H1 (cell line): ENCODE measurements at regions not wholly inside any gene's neighbourhood (a gene's known extent, or its start where the extent isn't known, plus 50 kb on each side); places are given as distances from the start of the nearest gene placed in this dataset.

Source experiments
- CTCF ChIA-PET: fragments of 300-600 bp; sonication (Branson Sonifier 250); formaldehyde crosslinking; loops from one replicate; lab custom pipeline; 2021; ENCODE audit not compliant: partially characterized antibody; lab: Charles Lee
- POLR2A ChIA-PET: fragments of 300-600 bp; sonication (Branson Sonifier 250); formaldehyde crosslinking; loops from one replicate; lab custom pipeline; 2021; ENCODE audit warnings: inconsistent platforms; ENCODE audit not compliant: partially characterized antibody; lab: Charles Lee
- DNase-seq, 2 experiments: peaks; one replicate each; pipeline versions ENCODE4 v3.0.0 to v3.0.0-alpha.2; 2010 to 2022; ENCODE audit warnings: low spot score in 2 of 2, low read depth in 1 of 2, mixed read lengths in 1 of 2
- FAIRE-seq: peaks from 2 replicates; lab custom pipeline; 2011; peaks lifted over from hg19 to GRCh38; lab: Jason Lieb, UNC
- H2AFZ ChIP-seq: 2 replicates; pipeline ENCODE4 v1.8.1; 2012; ENCODE audit warnings: low read length, inconsistent platforms
- H2AK5ac ChIP-seq: 2 replicates; pipeline ENCODE4 v1.6.1; 2013; ENCODE audit warnings: low read depth, low read length
- H2BK120ac ChIP-seq: replicated peaks from 2 replicates; pipeline ENCODE3; 2013; ENCODE audit warnings: low read depth, low read length, inconsistent platforms
- H2BK12ac ChIP-seq: 2 replicates; pipeline ENCODE4 v1.6.1; 2013; ENCODE audit warnings: low read depth, low read length
- H2BK15ac ChIP-seq: 2 replicates; pipeline ENCODE4 v1.6.1; 2013; ENCODE audit warnings: low read length
- H2BK20ac ChIP-seq: 2 replicates; pipeline ENCODE4 v1.6.1; 2013; ENCODE audit warnings: low read length
- H2BK5ac ChIP-seq: 2 replicates; pipeline ENCODE4 v1.6.1; 2013; ENCODE audit warnings: low read depth, low read length
- H3K14ac ChIP-seq: 2 replicates; pipeline ENCODE4 v1.6.1; 2013; ENCODE audit warnings: inconsistent platforms; ENCODE audit not compliant: insufficient read length
- H3K18ac ChIP-seq: 2 replicates; pipeline ENCODE4 v1.6.1; 2013; ENCODE audit warnings: low read length; ENCODE audit errors: extremely low read depth
- H3K23ac ChIP-seq: 2 replicates; pipeline ENCODE4 v1.6.1; 2013; ENCODE audit warnings: inconsistent platforms; ENCODE audit not compliant: insufficient read length
- H3K23me2 ChIP-seq: 2 replicates; pipeline ENCODE4 v1.6.1; 2013; ENCODE audit warnings: low read depth, low read length
- H3K27ac ChIP-seq: 2 replicates; pipeline ENCODE4 v1.6.1; 2011; ENCODE audit warnings: low read depth, low read length, inconsistent platforms
- H3K27me3 ChIP-seq, 4 experiments: replicated peaks in 1 of 4; 1 replicate in 1 of 4; 2 replicates in 3 of 4; pipeline versions ENCODE4 v1.6.1 to v1.8.1; 2011 to 2013; ENCODE audit warnings: low read length in 3 of 4, mild to moderate bottlenecking in 3 of 4, inconsistent platforms in 2 of 4, mixed read lengths in 2 of 4, moderate library complexity in 1 of 4; ENCODE audit not compliant: control insufficient read depth in 3 of 4, insufficient read depth in 3 of 4; ENCODE audit errors: extremely low read depth in 1 of 4
- H3K36me3 ChIP-seq, 4 experiments: 2 replicates each; pipeline versions ENCODE4 v1.6.1 to v1.8.1; 2011 to 2013; ENCODE audit warnings: mild to moderate bottlenecking in 4 of 4, low read length in 3 of 4, moderate library complexity in 2 of 4, control low read depth in 1 of 4, inconsistent platforms in 1 of 4; ENCODE audit not compliant: insufficient read depth in 4 of 4, control insufficient read depth in 2 of 4
- H3K4ac ChIP-seq: replicated peaks from 2 replicates; pipeline ENCODE3; 2013; ENCODE audit warnings: low read length, low read depth, mixed read lengths, inconsistent platforms; ENCODE audit not compliant: insufficient read length
- H3K4me1 ChIP-seq, 4 experiments: replicated peaks in 1 of 4; 1 replicate in 1 of 4; 2 replicates in 3 of 4; pipeline versions ENCODE4 v1.6.1 to v1.8.1; 2011 to 2013; ENCODE audit warnings: low read length in 3 of 4, inconsistent platforms in 2 of 4, mixed read lengths in 1 of 4; ENCODE audit not compliant: insufficient read depth in 4 of 4, control insufficient read depth in 3 of 4
- H3K4me2 ChIP-seq, 2 experiments: 2 replicates each; pipeline versions ENCODE4 v1.6.1 to v1.8.1; 2011 to 2013; ENCODE audit warnings: low read depth in 2 of 2, low read length in 2 of 2, control low read depth in 1 of 2, inconsistent platforms in 1 of 2, mild to moderate bottlenecking in 1 of 2; ENCODE audit not compliant: insufficient read depth in 1 of 2
- H3K4me3 ChIP-seq, 4 experiments: fragments of 200-600, 300-600 bp in 1 of 4; sonication (generic), shearing (Covaris generic), sonication (Bioruptor Twin) in 1 of 4; 2 replicates each; pipeline versions ENCODE4 v1.5.1 to v1.8.1; 2011 to 2016; ENCODE audit warnings: low read length in 4 of 4, low read depth in 3 of 4, control low read depth in 2 of 4, inconsistent platforms in 2 of 4, mild to moderate bottlenecking in 2 of 4, mixed read lengths in 1 of 4, moderate library complexity in 1 of 4; ENCODE audit not compliant: insufficient read depth in 2 of 4; ENCODE audit errors: extremely low read depth in 1 of 4
- H3K56ac ChIP-seq: replicated peaks from 2 replicates; pipeline ENCODE3; 2013; ENCODE audit warnings: low read depth, mild to moderate bottlenecking, mixed read lengths, low read length, inconsistent platforms; ENCODE audit not compliant: insufficient read length
- H3K79me1 ChIP-seq: 2 replicates; pipeline ENCODE4 v1.6.1; 2013; ENCODE audit warnings: low read depth, low read length, control low read depth
- H3K79me2 ChIP-seq, 2 experiments: 2 replicates each; pipeline versions ENCODE4 v1.6.1 to v1.8.1; 2012 to 2013; ENCODE audit warnings: low read length in 2 of 2, mild to moderate bottlenecking in 2 of 2, inconsistent platforms in 1 of 2; ENCODE audit not compliant: insufficient read depth in 2 of 2, control insufficient read depth in 1 of 2
- H3K9ac ChIP-seq, 4 experiments: replicated peaks in 1 of 4; 1 replicate in 1 of 4; 2 replicates in 3 of 4; pipeline versions ENCODE4 v1.6.1 to v1.8.1; 2011 to 2013; ENCODE audit warnings: low read depth in 3 of 4, low read length in 3 of 4, control low read depth in 2 of 4, mild to moderate bottlenecking in 2 of 4, moderate library complexity in 2 of 4, inconsistent platforms in 1 of 4; ENCODE audit errors: extremely low read depth in 1 of 4
- H3K9me3 ChIP-seq, 2 experiments: 2 replicates each; pipeline versions ENCODE4 v1.6.1 to v1.8.1; 2012 to 2013; ENCODE audit warnings: mild to moderate bottlenecking in 2 of 2, moderate library complexity in 2 of 2, control low read depth in 1 of 2, inconsistent platforms in 1 of 2, low read depth in 1 of 2, low read length in 1 of 2, mixed read lengths in 1 of 2; ENCODE audit not compliant: insufficient read depth in 2 of 2
- H4K20me1 ChIP-seq, 2 experiments: replicated peaks in 1 of 2; 2 replicates each; pipeline versions ENCODE3 to v1.8.1; 2011 to 2013; ENCODE audit warnings: inconsistent platforms in 2 of 2, low read length in 2 of 2, mild to moderate bottlenecking in 1 of 2; ENCODE audit not compliant: insufficient read depth in 2 of 2, control insufficient read depth in 1 of 2
- H4K5ac ChIP-seq: 2 replicates; pipeline ENCODE4 v1.6.1; 2013; ENCODE audit warnings: low read length, low read depth, mixed read lengths, inconsistent platforms; ENCODE audit not compliant: insufficient read length
- H4K8ac ChIP-seq: 2 replicates; pipeline ENCODE4 v1.8.0; 2013; ENCODE audit warnings: mild to moderate bottlenecking, moderate library complexity, low read length, inconsistent platforms; ENCODE audit not compliant: insufficient read depth; ENCODE audit errors: extremely low read depth
- H4K91ac ChIP-seq: replicated peaks from 2 replicates; pipeline ENCODE3; 2013; ENCODE audit warnings: low read length, mixed read lengths, inconsistent platforms; ENCODE audit not compliant: insufficient read length
- CHD1 ChIP-seq: IDR thresholded peaks from 2 replicates; pipeline ENCODE4 v1.6.1; 2012; ENCODE audit warnings: low read depth, low read length, improper control_type of control experiment
- GABPA ChIP-seq: IDR thresholded peaks from 2 replicates; pipeline ENCODE4 v1.6.1; 2011; ENCODE audit warnings: mild to moderate bottlenecking, low read length, moderate library complexity, borderline replicate concordance; ENCODE audit not compliant: insufficient read depth
- KDM1A ChIP-seq: fragments of 200-600, 300-600 bp; sonication (generic); IDR thresholded peaks from 2 replicates; pipeline ENCODE4 v1.7.1; 2016; ENCODE audit warnings: mild to moderate bottlenecking, low read length, borderline replicate concordance
- NRF1 ChIP-seq: IDR thresholded peaks from 2 replicates; pipeline ENCODE4 v1.6.1; 2011; ENCODE audit warnings: mild to moderate bottlenecking, low read depth, low read length, improper control_type of control experiment
- RNF2 ChIP-seq: fragments of 200-900, 300-1000 bp; sonication (generic); IDR thresholded peaks from 2 replicates; pipeline ENCODE4 v1.7.1; 2016; ENCODE audit warnings: borderline replicate concordance, low read depth, mild to moderate bottlenecking, antibody characterized with exemption, low read length; ENCODE audit not compliant: poor library complexity, severe bottlenecking; ENCODE audit errors: missing control alignments
- RXRA ChIP-seq: IDR thresholded peaks from 2 replicates; pipeline ENCODE4 v1.6.1; 2011; ENCODE audit warnings: low read depth, mild to moderate bottlenecking, low read length, moderate library complexity; ENCODE audit not compliant: insufficient read depth
- SRF ChIP-seq: IDR thresholded peaks from 2 replicates; pipeline ENCODE4 v1.6.1; 2011; ENCODE audit warnings: mild to moderate bottlenecking, low read depth, low read length, moderate library complexity
- WGBS, 2 experiments: shearing (Covaris generic) in 1 of 2; methylation state at CpG; one replicate each; pipeline versions ENCODE4 v1.1.6 to v1.1.7; 2013 to 2015; ENCODE audit warnings: low lambda C conversion rate in 2 of 2, mixed read lengths in 2 of 2, inconsistent platforms in 1 of 2, low coverage in 1 of 2, missing lambda C conversion rate in 1 of 2; ENCODE audit not compliant: insufficient replicate concordance in 2 of 2, insufficient coverage in 1 of 2, insufficient read length in 1 of 2; ENCODE audit errors: extremely low coverage in 1 of 2, missing lambda C conversion rate in 1 of 2; 5-methylcytosine and 5-hydroxymethylcytosine counted together

DNA sequence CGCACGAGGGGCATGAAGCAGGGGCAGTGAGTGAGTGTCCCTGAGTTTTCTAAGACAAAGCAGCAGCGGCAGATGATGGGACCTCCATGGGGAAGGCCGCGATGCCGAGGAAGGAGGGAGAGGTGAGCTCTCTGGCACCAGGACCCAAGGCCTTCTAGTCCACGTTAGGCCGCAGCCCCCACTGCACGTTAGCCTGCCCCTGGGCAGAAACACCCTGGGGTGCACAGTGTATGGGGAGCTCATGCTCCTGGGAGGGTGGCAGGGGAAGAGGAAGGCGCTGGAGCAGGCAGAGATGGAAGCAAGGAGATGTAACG lies 97.3 kb upstream of the IKZF1 start:
- H4K20me1 ChIP-seq: no peaks in the 10 kb centered on the region
- no peak overlapping the region for H2BK120ac ChIP-seq
- no peak overlapping the region for H3K4ac ChIP-seq
- no peaks in the 10 kb centered on the region for H3K36me3 ChIP-seq
- H3K56ac ChIP-seq: no peak overlapping the region
- no peak overlapping the region for H2BK12ac ChIP-seq
- TF ChIP-seq CHD1: no peak
- TF ChIP-seq NRF1: no peak
- no peak for TF ChIP-seq RXRA
- no peak for TF ChIP-seq GABPA
- TF ChIP-seq KDM1A: no peak
- TF ChIP-seq RNF2: no peak
- TF ChIP-seq SRF: no peak
- H3K4me3 ChIP-seq: no peak overlapping the region
- ChIA-PET CTCF (interaction anchor here (0.6 to 4.6 kb wide), 15 partner anchors 20 to 214 kb away, joined by 3 to 99 read pairs (median 4); partner anchors contain the start of gene IKZF1), POLR2A (no interaction called here)
- 95% methylated on average over 11 of the region's 11 CpGs; no CpG with 5 or more reads in 1 of the 2 experiments for WGBS, 2 experiments
- H3K18ac ChIP-seq: no peak overlapping the region
- FAIRE-seq: no peak
- no peak overlapping the region for H2AK5ac ChIP-seq
- DNase-seq: no peak
- H3K4me2 ChIP-seq: no peak overlapping the region
- peak overlapping the region; percentile 29; the same call in 1 of the 2 replicates for H2BK15ac ChIP-seq
- no peak overlapping the region for H4K5ac ChIP-seq
- no peaks in the 10 kb centered on the region for H3K4me1 ChIP-seq
- no peak overlapping the region for H3K23ac ChIP-seq
- H4K8ac ChIP-seq: peak overlapping the region; percentile 52; the same call in 1 of the 2 replicates
- H2AFZ ChIP-seq: no peak overlapping the region
- no peak overlapping the region for H3K27ac ChIP-seq
- no peaks in the 10 kb centered on the region for H3K23me2 ChIP-seq
- H3K79me2 ChIP-seq: no peaks in the 10 kb centered on the region
- H3K9ac ChIP-seq: no peak overlapping the region
- peak overlapping the region; percentile 44 for H4K91ac ChIP-seq
- H3K27me3 ChIP-seq: no peaks in the 10 kb centered on the region; a peak in 1 of 7 replicates
- no peak overlapping the region for H2BK20ac ChIP-seq
- H3K9me3 ChIP-seq: no peaks in the 10 kb centered on the region
- H3K79me1 ChIP-seq: no peaks in the 10 kb centered on the region
- no peak overlapping the region for H3K14ac ChIP-seq
- H2BK5ac ChIP-seq: no peak overlapping the region
